Coronary artery (tissue), 2 donors: ENCODE measurements at regions not wholly inside any gene's neighbourhood (a gene's known extent, or its start where the extent isn't known, plus 50 kb on each side); places are given as distances from the start of the nearest gene placed in this dataset.

Experiments
- DNase-seq: peaks from one replicate; pipeline ENCODE4 v3.0.0-alpha.2; 2017; ENCODE audit warnings: low spot score
- H3K27ac ChIP-seq, 2 donors: fragments of 200-600 bp; sonication (generic); one replicate each; pipeline ENCODE4 v1.5.1; 2016 to 2019
- H3K4me3 ChIP-seq: fragments of 200-600 bp; sonication (generic); 2 replicates; pipeline ENCODE4 v1.5.1; 2016; ENCODE audit warnings: mild to moderate bottlenecking, moderate library complexity
- CTCF ChIP-seq: fragments of 200-600 bp; sonication (generic); IDR thresholded peaks from one replicate; pipeline ENCODE4 v1.5.1; 2019; ENCODE audit warnings: antibody characterized with exemption

- Histone ChIP-seq H3K4me3 (no peak overlapping the region), H3K27ac (no peak overlapping the region)
- DNase-seq: no peak
- no peak for TF ChIP-seq CTCF
Observed at GRCh38 chr6:90403489-90404381, 107.1 kb upstream of the BACH2 start.

- no peak for DNase-seq
- no peak overlapping the region for H3K4me3 ChIP-seq
- no peak for TF ChIP-seq CTCF
- no peak overlapping the region for H3K27ac ChIP-seq
Observed at GRCh38 chr6:90402831-90403192, 106.2 kb upstream of the BACH2 start.

DNA sequence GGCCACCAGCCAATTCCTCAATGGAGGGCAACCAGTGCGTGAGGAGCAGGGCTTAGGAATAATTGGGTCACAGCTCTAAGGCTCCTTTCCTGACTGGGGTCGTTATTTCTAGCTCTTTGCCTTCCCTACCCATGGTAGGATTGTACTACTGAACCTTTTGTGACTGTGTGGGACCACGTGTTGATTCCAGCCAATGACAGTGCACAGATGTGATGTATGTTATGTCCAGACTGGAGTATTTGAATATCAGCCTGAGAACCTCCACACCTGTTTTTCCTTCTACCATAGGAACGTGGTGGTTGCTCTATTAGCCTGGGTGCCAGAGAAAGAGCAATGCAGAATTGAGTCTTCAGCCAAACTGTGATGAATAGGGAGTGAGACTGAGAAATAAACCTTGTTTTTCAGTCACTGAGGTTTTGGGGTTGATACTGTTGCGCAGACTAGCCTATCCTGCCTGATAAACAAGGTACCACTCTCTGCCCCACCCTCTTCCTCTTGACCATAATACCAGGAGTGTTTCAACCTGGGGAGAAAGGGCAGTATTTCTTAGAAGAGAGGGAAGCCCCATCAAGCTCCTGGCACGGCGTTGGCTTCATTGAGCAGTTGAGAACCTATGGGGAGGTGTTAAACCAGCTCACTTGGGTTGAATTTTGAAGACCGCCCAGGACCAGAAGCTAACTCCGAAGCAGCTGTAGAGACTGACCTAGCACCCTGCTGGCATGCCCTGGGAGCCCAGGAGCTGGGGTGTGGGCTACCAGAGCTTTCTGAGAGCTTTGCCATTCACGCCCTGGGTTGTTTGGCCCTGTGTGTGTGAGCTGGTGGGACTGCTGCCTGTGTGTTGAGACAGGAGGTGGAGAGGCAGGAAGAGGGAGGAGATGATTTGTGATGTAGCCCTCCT lies 105.5 kb upstream of the BACH2 start:
- TF ChIP-seq CTCF: no peak
- no peak for DNase-seq

GRCh38 chr6:90399970-90400369 lies 103.3 kb upstream of the BACH2 start:
- Histone ChIP-seq H3K27ac (no peak overlapping the region), H3K4me3 (no peak overlapping the region)
- TF ChIP-seq CTCF: no peak
- no peak for DNase-seq

More for the DNA sequence above, 105.5 kb upstream of the BACH2 start:
- no peak overlapping the region for H3K27ac ChIP-seq
- H3K4me3 ChIP-seq: no peak overlapping the region

- Histone ChIP-seq H3K4me3 (no peak overlapping the region), H3K27ac (no peak overlapping the region)
- no peak for TF ChIP-seq CTCF
- no peak for DNase-seq
Observed at GRCh38 chr6:90397929-90398674, 101.5 kb upstream of the BACH2 start.

DNA sequence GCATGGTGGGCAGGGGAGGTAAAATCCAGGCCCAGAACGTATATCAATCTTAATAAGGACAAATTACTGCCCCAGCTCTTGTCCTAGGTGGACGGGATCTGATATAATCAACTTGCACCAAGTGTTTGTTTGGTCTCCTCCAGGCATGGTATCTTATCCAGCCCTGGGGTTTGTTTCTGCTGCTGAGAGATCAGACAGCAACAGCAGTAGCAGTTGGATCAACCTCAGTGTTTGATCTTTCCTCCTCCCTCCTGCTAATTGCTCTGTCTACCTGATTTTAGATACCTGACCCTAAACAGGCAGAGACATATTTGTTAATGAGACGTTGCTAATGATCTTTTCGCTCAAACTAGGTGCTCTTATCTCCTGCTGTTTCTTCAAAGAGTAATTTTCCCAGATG lies 100.4 kb upstream of the BACH2 start:
- Histone ChIP-seq H3K4me3 (no peak overlapping the region), H3K27ac (no peak overlapping the region)
- no peak for DNase-seq
- no peak for TF ChIP-seq CTCF
